GM19193 (cell line): ENCODE measurements at regions not wholly inside any gene's neighbourhood (a gene's known extent, or its start where the extent isn't known, plus 50 kb on each side); places are given as distances from the start of the nearest gene placed in this dataset.

Experiments
- POLR2A ChIP-seq: IDR thresholded peaks from 4 replicates; pipeline ENCODE4 v1.6.1; 2011; ENCODE audit not compliant: insufficient read depth, insufficient read length; ENCODE audit errors: extremely low read depth

DNA sequence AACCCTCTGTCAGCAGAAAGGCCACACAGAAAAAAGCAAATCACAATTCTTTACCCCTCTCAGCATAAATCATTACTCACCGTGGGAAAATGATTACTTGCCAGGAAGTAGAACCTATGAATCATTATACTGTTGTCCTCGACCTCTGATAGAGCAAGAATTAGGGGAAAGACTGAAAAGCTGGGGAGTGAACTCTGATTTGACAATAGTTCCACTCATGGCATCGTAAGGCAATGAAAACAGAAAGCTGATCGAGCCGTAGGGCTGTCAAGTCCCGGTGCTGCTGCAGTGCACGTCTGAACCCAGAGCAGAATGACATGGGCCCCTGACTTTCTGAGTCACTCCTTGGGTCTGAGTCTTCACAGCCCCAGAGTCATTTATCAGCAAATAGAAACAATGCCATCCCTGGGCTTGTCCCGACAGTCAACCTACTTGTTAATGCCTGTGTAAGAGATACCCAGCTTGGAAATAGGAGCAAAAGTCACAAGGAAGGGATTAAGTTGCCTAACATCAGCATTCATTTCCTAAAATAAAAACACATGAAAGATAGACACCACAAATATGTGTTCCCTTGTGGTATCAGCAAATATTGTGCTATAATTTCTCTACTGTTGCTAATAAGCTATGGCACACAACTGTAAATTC, 224.8 kb upstream of the MARCKS start:
- peak; percentile 79 for TF ChIP-seq POLR2A

DNA sequence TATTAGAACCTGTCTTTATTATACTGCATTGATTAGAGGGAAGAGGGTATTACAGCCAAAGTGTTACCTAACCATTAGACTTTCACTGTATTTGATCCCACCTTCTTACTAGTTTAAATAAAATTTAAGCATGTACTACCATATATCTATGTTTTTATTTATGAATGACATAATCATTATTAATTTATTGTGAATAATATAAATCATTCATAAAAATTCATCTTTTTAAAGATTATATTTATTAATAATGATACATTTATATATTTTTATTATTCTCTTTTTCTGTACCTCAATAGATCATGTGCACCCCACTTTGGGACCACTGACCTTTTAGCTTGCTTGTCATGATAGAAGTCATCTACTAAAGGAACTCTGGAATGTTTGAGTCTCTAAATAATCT, 223.5 kb upstream of the MARCKS start:
- no peak for TF ChIP-seq POLR2A

DNA sequence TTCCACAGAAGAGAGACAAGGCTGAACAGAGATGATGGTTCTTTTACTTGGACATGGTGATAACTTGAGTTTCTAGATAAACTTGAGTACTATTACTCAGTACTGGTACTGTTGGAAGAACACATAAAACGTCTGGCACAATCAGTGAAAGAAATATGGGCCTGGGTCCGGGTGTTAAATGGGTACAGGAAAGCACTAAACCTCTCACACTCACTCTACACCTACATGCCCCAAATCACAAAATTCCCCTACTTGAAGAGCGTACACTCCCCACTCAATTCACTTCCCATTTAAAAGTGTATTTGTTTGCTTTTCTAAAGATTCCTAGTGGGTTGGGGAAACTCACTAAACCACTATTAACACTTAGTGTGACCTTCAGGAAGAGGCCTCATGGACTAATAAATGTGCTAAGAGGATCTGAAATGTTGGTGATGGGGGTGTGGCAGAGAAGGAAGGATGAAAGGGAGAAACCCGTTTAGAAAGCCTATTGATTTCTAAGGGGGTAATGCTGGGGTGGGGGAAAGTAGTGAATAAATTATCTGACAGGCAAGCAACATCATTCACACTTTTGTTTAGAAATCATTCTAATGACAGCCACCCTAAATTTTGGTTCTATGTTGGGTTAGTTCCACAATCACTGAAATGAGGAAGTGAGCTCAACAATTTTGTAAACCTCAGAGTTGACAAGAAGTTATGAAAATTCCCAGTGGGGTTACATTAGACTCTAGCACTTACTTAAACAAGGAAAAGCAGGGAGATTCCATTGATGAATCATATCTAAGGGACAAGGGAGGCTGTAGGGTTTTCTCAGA, 222.6 kb upstream of the MARCKS start:
- no peak for TF ChIP-seq POLR2A

DNA sequence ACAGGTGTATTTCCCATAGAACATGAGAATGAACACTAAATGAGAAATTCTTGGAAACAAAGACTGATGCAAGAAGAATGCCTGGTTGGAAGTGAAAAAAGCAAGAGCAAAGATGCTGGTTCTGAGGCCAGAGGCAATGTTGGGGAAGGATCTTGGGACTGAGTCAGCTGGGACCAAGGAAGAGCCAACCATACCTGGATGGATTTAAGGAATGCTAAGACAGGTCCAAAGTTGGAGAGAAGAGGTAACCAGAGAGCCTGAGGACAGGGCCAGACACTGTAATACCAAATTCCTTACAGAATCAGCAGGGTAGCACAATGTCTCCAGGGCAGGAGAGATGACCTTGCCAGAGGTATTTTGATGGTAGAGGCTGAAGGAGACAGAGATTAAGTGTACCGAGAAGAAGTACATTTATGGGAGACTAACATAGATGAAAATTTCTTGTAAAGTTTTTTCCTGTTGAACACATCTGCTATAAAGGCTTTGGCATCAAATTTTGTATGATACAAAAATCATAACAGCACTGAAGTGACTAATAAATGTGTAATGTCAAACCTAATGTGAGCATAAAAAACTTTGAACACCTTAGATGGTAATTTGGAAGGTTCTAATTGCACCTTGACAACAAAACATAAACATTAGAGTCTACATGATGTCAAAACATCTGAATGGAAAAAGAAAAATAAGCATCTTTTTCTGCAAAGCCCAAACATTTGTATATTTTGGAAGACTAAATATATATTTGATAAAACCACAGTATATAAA, 221.7 kb upstream of the MARCKS start:
- no peak for TF ChIP-seq POLR2A

DNA sequence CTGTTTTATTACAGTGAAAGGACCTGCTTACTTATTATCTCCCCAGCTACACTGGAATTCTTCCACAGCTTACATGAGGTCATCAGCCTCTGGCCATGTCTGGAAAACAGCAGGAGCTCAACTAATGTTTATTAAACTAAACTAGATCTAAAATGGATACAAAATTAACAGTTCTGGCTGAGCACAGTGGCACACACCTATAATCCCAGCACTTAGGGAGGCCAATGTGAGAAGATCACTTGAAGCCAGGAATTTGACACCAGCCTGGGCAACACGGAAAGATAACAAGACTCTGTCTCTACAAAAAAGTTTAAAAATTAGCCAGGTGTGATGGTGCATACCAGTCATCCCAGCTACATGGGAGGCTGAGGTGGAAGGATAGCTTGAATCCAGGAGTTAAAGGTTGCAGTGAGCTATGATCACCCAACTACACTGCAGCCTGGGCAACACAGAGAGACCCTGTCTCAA, 220.8 kb upstream of the MARCKS start:
- TF ChIP-seq POLR2A = no peak

DNA sequence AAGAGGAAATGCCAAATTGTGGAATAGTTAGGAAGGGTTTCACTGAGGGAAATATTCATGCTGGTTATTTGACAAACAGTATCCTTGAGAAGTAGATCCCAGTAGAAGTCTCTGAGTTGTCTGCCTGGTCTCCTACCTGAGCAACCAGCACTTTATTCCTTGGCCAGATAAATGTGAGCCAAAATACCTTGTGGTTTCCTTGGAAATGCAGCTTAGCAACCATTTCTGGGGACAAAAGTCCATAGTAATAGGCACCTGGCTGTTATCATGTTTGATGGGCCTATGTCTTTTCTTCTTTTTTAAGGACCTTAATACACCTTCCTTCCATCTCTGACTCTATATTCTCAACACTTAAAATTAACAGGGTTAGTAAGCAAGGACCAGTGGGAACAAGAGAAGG, 217.1 kb upstream of the MARCKS start:
- TF ChIP-seq POLR2A = no peak

DNA sequence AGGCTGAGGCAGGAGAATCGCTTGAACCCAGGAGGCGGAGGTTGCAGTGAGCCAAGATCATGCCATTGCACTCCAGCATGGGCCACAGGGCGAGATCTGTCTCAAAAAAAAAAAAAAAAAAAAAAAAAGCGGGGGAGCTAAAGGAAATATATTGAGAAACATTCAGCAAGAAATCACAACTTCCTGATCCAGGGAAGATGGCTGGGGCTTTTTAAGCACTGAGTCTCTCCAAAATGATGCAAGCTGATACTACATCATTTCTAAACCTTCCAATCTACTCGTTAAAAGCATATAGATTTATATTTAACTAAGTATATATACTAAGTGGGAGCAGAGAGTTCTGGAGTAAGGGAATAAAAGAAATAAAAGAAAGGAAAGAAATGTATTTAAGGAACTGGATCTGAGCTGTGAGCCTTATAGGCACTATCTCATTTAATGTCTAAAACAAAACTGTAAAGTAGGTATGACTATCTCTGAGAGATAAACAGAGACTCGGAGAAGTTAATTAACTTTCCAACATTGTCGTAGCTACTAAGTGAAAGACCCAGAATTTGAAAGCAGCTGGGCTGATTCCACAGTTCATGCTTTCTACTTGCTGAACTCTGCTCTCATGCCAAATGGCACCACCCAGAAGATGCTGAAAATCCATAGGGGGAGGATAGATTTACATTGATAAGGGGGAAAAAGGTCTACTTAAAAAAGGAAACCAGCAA, 215.0 kb upstream of the MARCKS start:
- no peak for TF ChIP-seq POLR2A

DNA sequence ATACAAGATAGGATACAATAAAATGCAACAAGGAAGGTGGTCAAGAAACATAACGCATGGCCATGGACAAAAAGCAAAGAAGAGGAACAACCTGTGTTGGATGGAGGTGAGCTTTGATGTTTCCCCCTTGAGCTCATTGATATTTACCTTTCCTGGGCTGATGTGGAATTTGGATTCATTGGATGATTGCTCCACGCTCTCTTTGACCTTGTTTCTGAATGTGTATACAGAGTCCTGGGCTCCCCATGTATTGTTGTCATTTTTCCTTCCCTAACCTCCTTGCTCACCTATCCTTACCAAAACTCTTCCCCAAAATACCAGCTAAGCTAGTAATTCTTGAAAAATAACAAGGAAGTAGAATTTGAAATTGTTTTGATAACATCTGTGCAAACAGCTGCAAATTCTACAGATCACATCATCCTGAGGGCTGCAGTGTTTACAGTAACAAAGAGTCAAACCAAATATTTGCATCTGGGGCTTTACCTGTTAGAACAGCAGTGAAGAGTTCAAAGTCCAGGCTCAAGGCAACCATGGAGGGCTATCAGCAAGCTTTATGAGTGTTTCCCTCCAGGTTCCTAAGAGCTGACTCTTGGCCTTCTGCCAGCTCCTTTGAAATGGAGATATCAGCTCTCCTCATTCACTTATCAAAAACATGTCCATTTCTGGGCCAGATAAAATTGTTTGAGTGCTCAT, 214.3 kb upstream of the MARCKS start:
- no peak for TF ChIP-seq POLR2A

DNA sequence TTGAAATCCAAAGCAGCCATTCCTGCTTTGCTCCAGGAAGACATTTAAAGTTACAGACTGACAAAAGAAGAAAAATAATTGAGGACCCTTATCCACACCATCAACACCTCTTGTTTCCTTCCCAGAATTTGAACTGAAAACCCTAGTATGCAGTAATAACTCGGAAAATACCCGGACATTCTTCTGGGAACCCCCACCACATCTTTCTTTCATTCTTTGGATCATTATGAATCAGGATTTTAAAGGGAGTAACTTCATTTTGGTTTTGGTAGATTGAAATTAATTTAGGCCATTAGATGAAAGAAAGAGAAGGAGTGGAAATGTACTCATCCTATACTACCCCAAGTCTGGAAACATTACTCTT, 213.8 kb upstream of the MARCKS start:
- no peak for TF ChIP-seq POLR2A

DNA sequence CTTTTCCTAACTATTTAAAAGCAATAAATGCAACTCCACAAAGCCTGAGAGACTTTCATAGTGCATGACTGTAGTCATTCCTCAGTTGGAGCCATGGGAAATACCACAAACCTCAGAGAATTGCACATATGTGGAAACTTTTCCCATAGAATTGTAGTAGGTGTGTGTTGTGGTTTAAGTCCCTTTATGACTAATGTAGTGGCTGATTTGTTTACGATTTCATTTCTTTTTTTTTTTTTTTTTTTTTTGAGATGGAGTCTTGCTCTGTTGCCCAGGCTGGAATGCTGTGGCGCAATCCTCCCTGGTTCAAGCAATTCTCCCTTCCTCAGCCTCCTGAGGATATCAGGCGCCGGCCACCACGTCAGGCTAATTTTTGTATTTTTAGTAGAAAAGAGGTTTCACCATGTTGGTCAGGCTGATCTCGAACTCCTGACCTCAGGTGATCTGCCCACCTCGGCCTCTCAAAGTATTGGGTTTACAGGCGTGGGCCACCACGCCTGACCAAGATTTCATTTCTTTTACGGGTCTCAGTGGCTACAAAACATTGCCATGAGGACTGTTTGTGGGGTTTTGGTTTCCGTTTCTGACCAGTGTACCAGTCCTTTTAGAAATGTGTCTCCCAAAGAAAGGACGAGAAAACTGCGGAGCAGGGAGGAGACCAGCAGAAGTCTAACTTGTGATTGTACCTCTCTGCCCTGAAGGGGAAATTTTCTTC, 212.1 kb upstream of the MARCKS start:
- TF ChIP-seq POLR2A = no peak

DNA sequence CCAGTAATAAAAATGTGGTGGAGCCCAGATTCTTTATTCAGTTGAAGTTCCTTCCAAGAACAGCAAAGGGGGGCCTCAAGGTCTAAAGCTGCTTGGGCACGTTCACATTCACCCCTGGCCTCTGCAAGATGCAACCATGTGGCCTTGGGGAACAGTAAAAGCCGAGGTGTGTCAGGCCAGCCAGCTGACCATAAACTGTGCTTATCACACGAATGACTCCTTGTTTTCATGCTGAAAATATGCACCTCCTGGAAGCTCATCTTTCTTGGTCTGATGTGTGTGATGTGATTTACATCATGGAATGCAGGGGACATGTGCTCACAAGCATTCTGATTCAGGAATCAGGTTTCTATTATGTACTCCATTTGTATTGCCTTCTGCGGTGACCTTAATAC, 211.6 kb upstream of the MARCKS start:
- no peak for TF ChIP-seq POLR2A

DNA sequence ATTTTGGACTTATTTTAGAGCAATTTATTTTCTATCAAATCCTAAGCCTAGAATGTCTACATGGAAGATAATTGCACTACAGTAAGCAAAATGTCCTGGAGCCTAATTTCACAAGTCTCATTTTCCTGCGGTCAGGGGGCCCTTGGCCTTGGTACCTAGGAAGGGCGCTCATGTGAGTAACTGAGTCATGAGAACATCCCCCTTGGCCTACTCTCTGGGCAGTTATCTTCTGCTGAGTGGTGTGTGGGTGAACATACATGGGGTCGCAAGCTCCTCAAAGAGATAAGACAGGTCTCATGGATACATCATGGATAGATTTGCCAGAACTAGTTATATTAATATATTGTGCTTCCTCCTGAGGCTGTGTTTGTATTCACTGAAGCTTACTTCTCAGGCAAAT, 211.2 kb upstream of the MARCKS start:
- no peak for TF ChIP-seq POLR2A

DNA sequence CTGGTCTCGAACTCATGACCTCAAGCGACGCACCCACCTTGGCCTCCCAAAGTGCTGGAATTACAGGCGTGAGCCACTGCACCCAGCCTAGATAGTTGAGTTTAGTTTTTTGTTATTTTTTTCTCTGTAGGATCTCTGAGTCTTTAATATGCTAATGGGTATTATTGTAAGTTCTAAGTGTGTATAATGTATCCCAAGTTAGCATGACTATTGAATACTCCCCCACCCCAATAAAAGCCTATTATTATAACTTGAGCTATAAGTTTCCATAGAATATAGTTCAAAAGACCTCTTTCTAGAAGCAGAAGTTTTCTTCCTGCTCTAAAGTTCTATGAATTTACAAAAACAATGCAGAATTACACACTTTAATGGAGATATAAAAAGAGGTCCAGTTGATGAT, 210.4 kb upstream of the MARCKS start:
- TF ChIP-seq POLR2A = no peak
